DOHH2 (cell line): ENCODE measurements at regions not wholly inside any gene's neighbourhood (a gene's known extent, or its start where the extent isn't known, plus 50 kb on each side); places are given as distances from the start of the nearest gene placed in this dataset.
A peak's percentile ranks its signal among the peaks of the same experiment; 100 is the strongest.

ENCODE experiments used
- H3F3A ChIP-seq: fragments of 200-600 bp; sonication (generic), shearing (Covaris generic); 2 replicates; pipeline ENCODE4 v1.6.0; 2016; ENCODE audit warnings: antibody characterized with exemption, mild to moderate bottlenecking; ENCODE audit not compliant: control insufficient read depth, insufficient read depth
- H3K27ac ChIP-seq: fragments of 200-600 bp; sonication (generic); 2 replicates; pipeline ENCODE4 v1.5.1; 2014; ENCODE audit warnings: low read depth, mild to moderate bottlenecking, low read length, moderate library complexity
- H3K27me3 ChIP-seq: fragments of 200-600 bp; sonication (generic); 2 replicates; pipeline ENCODE4 v1.6.1; 2014; ENCODE audit warnings: mild to moderate bottlenecking, low read length, mixed read lengths; ENCODE audit not compliant: control insufficient read depth
- H3K36me3 ChIP-seq: fragments of 200-600 bp; sonication (generic); 2 replicates; pipeline ENCODE4 v1.6.1; 2014; ENCODE audit warnings: mild to moderate bottlenecking, low read length, moderate library complexity, mixed read lengths; ENCODE audit not compliant: control insufficient read depth
- H3K4me1 ChIP-seq: fragments of 200-600 bp; sonication (generic); 2 replicates; pipeline ENCODE4 v1.6.1; 2014; ENCODE audit warnings: mild to moderate bottlenecking, low read length, mixed read lengths; ENCODE audit not compliant: control insufficient read depth
- H3K4me2 ChIP-seq: fragments of 200-600 bp; sonication (generic); 2 replicates; pipeline ENCODE4 v1.6.0; 2014; ENCODE audit warnings: mild to moderate bottlenecking, low read length, moderate library complexity
- H3K4me3 ChIP-seq: fragments of 200-600 bp; sonication (generic); 2 replicates; pipeline ENCODE4 v1.5.1; 2014; ENCODE audit warnings: mild to moderate bottlenecking, low read length, mixed read lengths
- H3K79me2 ChIP-seq: fragments of 200-600 bp; sonication (generic); 2 replicates; pipeline ENCODE4 v1.6.1; 2014; ENCODE audit warnings: mild to moderate bottlenecking, low read length, mixed read lengths; ENCODE audit not compliant: control insufficient read depth
- H3K9me2 ChIP-seq: fragments of 200-600 bp; sonication (generic); replicated peaks from 2 replicates; pipeline ENCODE4 v1.6.1; 2014; ENCODE audit warnings: mild to moderate bottlenecking, low read length, mixed read lengths; ENCODE audit not compliant: control insufficient read depth
- H3K9me3 ChIP-seq: fragments of 200-600 bp; sonication (generic); 2 replicates; pipeline ENCODE4 v1.6.1; 2014; ENCODE audit warnings: antibody characterized with exemption, low read length, mixed read lengths; ENCODE audit not compliant: control insufficient read depth, insufficient read depth
- H4K20me1 ChIP-seq: fragments of 200-600 bp; sonication (generic); 2 replicates; pipeline ENCODE4 v1.6.0; 2014; ENCODE audit warnings: low read depth, mild to moderate bottlenecking, antibody characterized with exemption, low read length, moderate library complexity; ENCODE audit not compliant: control insufficient read depth, insufficient read depth
- EZH2phosphoT487 ChIP-seq: fragments of 200-600 bp; sonication (generic); IDR thresholded peaks from 2 replicates; pipeline ENCODE4 v1.6.1; 2017; ENCODE audit warnings: borderline replicate concordance, mild to moderate bottlenecking, antibody characterized with exemption, low read length, moderate library complexity, mixed read lengths
- TF ChIP-seq, protein P1 (sequence below): fragments of 200-600 bp; sonication (generic); IDR thresholded peaks from one replicate; pipeline ENCODE4 v1.5.1; 2014; ENCODE audit warnings: antibody characterized with exemption, mild to moderate bottlenecking, low read depth, low read length; ENCODE audit not compliant: poor library complexity, severe bottlenecking

DNA sequence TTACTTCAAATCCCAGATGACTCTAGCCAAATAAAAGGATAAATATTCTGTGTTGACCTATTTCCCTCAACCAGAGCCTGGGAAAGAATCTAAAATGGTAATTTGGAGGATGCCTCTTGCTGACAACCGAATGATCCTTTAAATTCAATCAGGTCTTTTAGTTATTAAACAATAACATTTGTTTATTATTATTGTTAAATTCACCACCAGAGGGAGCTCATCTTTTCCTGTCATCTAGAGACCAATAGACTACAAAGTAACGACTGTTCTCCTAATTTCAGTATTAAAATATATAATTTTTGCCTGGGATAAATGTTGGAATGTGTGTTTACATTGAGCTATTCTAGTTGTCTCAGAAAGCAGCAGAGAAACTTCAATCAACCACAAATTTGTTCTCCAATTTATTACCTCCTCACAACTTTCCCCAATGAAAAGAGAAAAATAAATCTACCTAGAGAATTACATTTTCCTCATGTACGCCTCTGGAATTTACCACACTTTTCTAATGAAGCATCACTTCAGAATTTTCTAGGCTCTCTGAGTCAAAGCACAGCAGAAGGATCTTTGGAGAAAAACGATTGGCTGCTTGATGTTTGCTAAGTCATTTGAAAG, 142.7 kb downstream of the SCG2 start:
- H3K9me3 ChIP-seq, result no peaks in the 10 kb centered on the region
- no peaks in the 10 kb centered on the region for H3F3A ChIP-seq
- no peaks in the 10 kb centered on the region for H3K79me2 ChIP-seq
- H3K4me2 ChIP-seq, result no peak overlapping the region
- H3K27me3 ChIP-seq, result no peaks in the 10 kb centered on the region
- no peak for TF ChIP-seq EZH2phosphoT487
- TF ChIP-seq, protein P1, sequence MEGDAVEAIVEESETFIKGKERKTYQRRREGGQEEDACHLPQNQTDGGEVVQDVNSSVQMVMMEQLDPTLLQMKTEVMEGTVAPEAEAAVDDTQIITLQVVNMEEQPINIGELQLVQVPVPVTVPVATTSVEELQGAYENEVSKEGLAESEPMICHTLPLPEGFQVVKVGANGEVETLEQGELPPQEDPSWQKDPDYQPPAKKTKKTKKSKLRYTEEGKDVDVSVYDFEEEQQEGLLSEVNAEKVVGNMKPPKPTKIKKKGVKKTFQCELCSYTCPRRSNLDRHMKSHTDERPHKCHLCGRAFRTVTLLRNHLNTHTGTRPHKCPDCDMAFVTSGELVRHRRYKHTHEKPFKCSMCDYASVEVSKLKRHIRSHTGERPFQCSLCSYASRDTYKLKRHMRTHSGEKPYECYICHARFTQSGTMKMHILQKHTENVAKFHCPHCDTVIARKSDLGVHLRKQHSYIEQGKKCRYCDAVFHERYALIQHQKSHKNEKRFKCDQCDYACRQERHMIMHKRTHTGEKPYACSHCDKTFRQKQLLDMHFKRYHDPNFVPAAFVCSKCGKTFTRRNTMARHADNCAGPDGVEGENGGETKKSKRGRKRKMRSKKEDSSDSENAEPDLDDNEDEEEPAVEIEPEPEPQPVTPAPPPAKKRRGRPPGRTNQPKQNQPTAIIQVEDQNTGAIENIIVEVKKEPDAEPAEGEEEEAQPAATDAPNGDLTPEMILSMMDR, result peak; percentile 39
- no peaks in the 10 kb centered on the region for H4K20me1 ChIP-seq
- no peaks in the 10 kb centered on the region for H3K9me2 ChIP-seq
- no peaks in the 10 kb centered on the region for H3K36me3 ChIP-seq
- H3K27ac ChIP-seq, result no peak overlapping the region
- no peak overlapping the region for H3K4me3 ChIP-seq
- H3K4me1 ChIP-seq, result no peaks in the 10 kb centered on the region

DNA sequence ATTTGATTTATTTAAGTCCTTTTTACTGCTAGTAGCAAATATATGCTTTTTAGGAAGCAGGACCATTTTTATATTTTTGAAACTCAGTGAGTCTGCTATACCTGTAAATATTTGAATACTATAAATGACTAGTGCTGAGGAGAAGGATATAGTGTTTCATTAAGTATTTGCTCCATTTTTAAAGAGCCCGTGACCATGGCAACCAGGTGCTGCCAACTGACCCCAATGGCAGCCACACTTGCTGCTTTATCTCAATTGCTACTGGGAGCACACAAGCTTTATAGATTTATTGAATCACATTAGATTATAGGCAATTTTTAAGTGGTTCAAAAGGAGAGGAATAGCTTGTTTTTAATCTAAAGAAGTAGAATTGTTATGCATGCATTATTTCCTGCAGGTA, 142.0 kb downstream of the SCG2 start:
- Histone ChIP-seq H3K4me1 (no peaks in the 10 kb centered on the region), H3K27me3 (no peaks in the 10 kb centered on the region), H4K20me1 (no peaks in the 10 kb centered on the region), H3K79me2 (no peaks in the 10 kb centered on the region), H3K9me2 (no peaks in the 10 kb centered on the region), H3K27ac (no peak overlapping the region), H3K4me3 (no peak overlapping the region), H3F3A (no peaks in the 10 kb centered on the region), H3K4me2 (no peak overlapping the region), H3K36me3 (no peaks in the 10 kb centered on the region), H3K9me3 (no peaks in the 10 kb centered on the region)
- TF ChIP-seq, protein P1, result no peak
- no peak for TF ChIP-seq EZH2phosphoT487

DNA sequence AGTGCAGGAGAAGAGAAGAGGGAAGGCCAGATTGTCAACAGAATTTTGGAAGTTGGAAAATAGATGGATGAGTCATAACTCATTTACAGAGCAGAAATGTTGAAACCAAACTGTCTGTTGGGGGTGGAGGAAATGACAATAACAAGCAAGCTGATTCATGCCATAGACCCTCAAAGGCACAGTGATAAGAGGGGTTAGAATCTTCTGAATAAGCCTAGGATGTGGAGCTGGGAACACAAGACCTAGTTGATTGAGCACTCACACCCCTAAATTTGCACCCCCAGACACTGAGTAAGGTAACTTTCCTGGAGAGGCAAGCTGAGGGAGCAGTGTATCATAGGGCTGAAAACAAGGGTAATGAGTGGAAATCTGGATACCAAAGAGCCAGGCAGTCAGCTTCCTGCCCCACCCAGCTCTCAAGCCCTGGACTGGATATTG, 141.4 kb downstream of the SCG2 start:
- H3K36me3 ChIP-seq, result no peaks in the 10 kb centered on the region
- TF ChIP-seq EZH2phosphoT487, result no peak
- TF ChIP-seq, protein P1, result no peak
- no peak overlapping the region for H3K27ac ChIP-seq
- no peaks in the 10 kb centered on the region for H3F3A ChIP-seq
- H4K20me1 ChIP-seq, result no peaks in the 10 kb centered on the region
- H3K9me2 ChIP-seq, result no peaks in the 10 kb centered on the region
- H3K4me3 ChIP-seq, result no peak overlapping the region
- H3K27me3 ChIP-seq, result no peaks in the 10 kb centered on the region
- no peak overlapping the region for H3K4me2 ChIP-seq
- H3K79me2 ChIP-seq, result no peaks in the 10 kb centered on the region
- H3K4me1 ChIP-seq, result no peaks in the 10 kb centered on the region
- no peaks in the 10 kb centered on the region for H3K9me3 ChIP-seq

DNA sequence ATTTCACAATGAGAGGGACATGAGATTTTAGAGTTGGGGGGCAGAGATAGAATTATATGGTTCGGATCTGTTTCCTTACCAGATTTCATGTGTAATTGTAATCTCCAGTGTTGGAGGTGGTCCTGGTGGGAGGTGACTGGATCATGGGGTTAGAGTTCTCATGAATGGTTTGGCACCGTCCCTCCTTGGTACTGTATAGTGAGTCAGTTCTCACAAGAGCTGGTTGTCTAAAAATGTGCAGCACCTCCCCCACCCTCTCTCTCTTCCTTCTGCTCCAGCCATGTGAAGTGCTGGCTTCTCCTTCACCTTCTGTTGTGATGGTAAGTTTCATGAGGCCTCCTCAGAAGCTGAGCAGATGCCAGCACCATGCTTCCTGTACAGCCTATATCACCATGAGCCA, 138.1 kb downstream of the SCG2 start:
- no peaks in the 10 kb centered on the region for H3K4me1 ChIP-seq
- no peaks in the 10 kb centered on the region for H3K9me2 ChIP-seq
- H3F3A ChIP-seq, result no peaks in the 10 kb centered on the region
- H3K27me3 ChIP-seq, result no peaks in the 10 kb centered on the region
- TF ChIP-seq, protein P1, result no peak
- TF ChIP-seq EZH2phosphoT487, result no peak
- H3K9me3 ChIP-seq, result no peaks in the 10 kb centered on the region
- H3K4me2 ChIP-seq, result no peak overlapping the region
- H3K36me3 ChIP-seq, result no peaks in the 10 kb centered on the region
- H3K4me3 ChIP-seq, result no peak overlapping the region
- no peaks in the 10 kb centered on the region for H3K79me2 ChIP-seq
- H4K20me1 ChIP-seq, result no peaks in the 10 kb centered on the region
- no peak overlapping the region for H3K27ac ChIP-seq
